OCI-LY3 (cell line): ENCODE measurements at regions not wholly inside any gene's neighbourhood (a gene's known extent, or its start where the extent isn't known, plus 50 kb on each side); places are given as distances from the start of the nearest gene placed in this dataset.

ENCODE experiments used
- EZH2phosphoT487 ChIP-seq: fragments of 200-600 bp; shearing (Covaris generic); IDR thresholded peaks from 2 replicates; pipeline ENCODE4 v1.6.1; 2018; ENCODE audit warnings: antibody characterized with exemption, mixed run types, low read depth
- TF ChIP-seq, protein P1 (sequence below): fragments of 200-600, 300-600 bp; sonication (generic); IDR thresholded peaks from 2 replicates; pipeline ENCODE4 v1.5.1; 2014; ENCODE audit warnings: antibody characterized with exemption, low read length, low read depth

DNA sequence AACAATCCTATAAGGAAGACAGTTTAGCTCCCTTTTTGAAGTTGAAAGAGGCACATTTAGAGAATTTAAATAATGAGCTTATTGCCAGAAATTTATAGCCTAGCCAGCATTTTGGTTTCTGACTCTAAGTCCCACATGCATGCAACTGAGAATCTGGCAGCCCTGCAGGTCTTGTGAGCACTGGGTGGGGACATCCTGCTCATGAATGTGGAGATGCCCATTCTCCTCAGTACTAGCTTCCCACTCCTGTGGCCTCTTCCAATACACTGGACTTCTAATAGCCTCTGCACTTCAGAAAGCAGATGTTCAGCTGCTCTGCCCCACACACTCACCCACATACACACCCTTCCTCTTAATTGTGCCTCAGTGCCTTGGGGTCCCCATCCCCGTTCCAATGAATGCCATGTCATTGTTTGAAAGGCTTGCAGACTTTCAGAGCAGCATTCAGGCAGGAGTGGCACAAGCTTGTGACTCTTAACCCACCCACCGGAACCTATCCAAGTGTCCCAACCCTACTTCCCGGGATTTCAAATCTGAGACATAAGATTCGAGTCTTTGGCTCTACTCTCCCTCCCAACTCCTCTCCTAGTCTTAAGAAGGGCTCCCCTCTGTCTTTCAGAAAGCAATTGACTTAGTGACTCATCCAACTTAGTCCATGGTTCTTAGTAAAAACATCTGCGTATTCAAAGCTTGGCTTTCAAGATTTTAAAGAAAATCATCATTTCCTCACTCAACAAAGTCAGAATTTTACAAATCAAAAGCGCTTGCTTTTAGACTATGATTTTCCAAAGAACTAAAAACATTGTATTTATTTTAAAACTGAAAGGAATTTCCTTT lies 80.0 kb upstream of the FREM2 start:
- TF ChIP-seq, protein P1, sequence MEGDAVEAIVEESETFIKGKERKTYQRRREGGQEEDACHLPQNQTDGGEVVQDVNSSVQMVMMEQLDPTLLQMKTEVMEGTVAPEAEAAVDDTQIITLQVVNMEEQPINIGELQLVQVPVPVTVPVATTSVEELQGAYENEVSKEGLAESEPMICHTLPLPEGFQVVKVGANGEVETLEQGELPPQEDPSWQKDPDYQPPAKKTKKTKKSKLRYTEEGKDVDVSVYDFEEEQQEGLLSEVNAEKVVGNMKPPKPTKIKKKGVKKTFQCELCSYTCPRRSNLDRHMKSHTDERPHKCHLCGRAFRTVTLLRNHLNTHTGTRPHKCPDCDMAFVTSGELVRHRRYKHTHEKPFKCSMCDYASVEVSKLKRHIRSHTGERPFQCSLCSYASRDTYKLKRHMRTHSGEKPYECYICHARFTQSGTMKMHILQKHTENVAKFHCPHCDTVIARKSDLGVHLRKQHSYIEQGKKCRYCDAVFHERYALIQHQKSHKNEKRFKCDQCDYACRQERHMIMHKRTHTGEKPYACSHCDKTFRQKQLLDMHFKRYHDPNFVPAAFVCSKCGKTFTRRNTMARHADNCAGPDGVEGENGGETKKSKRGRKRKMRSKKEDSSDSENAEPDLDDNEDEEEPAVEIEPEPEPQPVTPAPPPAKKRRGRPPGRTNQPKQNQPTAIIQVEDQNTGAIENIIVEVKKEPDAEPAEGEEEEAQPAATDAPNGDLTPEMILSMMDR: no peak
- TF ChIP-seq EZH2phosphoT487: no peak
